ENCODE measurements at regions not wholly inside any gene's neighbourhood (a gene's known extent, or its start where the extent isn't known, plus 50 kb on each side); places are given as distances from the start of the nearest gene placed in this dataset.
"Not testable (repeated sequence)": the region's sequence is repeated elsewhere in the genome, so short reads cannot be mapped to it uniquely, and the experiment has no call there.

DNA sequence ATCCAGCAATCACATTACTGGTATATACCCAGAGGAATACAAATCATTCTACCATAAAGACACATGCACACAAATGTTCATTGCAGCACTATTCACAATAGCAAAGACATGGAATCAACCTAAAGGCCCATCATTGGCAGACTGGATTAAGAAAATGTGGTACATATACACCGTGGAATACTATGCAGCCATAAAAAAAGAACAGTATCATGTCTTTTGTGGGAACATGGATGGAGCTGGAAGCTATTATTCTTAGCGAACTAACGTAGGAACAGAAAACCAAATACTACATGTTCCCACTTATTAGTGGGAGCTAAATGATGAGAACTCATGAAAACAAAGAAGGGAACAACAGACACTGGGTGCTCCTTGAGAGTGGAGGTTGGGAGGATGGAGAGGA, 60.9 kb downstream of the PGRMC1 start:
- no CpG with 5 or more reads among the region's 3 CpGs for WGBS (ENCODE audit: extremely low coverage, insufficient coverage, low lambda C conversion rate)

DNA sequence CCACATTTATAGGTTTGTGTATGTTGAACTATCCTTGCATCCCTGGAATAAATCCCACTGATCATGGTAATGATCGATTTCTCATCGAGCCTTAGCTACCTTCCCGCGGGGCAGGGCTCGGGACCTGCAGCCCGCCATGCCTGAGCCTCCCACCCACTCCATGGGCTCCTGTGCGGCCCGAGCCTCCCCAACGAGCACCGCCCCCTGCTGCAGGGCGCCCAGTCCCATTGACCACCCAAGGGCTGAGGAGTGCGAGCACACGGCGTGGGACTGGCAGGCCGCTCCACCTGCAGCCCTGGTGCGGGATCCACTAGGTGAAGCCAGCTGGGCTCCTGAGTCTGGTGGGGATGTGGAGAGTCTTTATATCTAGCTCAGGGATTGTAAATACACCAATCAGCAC, 63.7 kb downstream of the PGRMC1 start:
- H3K18ac ChIP-seq (ENCODE audit: low read length); H3K79me1 ChIP-seq (ENCODE audit: low read length); H3K79me2 ChIP-seq (ENCODE audit: control insufficient read depth, insufficient read depth, low read length); H3K27me3 ChIP-seq (ENCODE audit: insufficient read depth, low read length, poor library complexity); H4K5ac ChIP-seq (ENCODE audit: low read length); H4K8ac ChIP-seq (ENCODE audit: low read depth, low read length); H2AK5ac ChIP-seq (ENCODE audit: low read length); H3K56ac ChIP-seq (ENCODE audit: low read length); H3K27ac ChIP-seq (ENCODE audit: low read depth, low read length); H3K4me1 ChIP-seq (ENCODE audit: control insufficient read depth, low read depth, low read length); H3K9ac ChIP-seq (ENCODE audit: low read length); H3K4ac ChIP-seq (ENCODE audit: low read depth, low read length); H3K4me2 ChIP-seq (ENCODE audit: low read length); H2BK15ac ChIP-seq (replicated peaks; ENCODE audit: low read depth); H3K23ac ChIP-seq (ENCODE audit: low read length); H3K4me3 ChIP-seq (ENCODE audit: low read length); DNase-seq; H2BK5ac ChIP-seq (ENCODE audit: low read length); H3K36me3 ChIP-seq (ENCODE audit: control insufficient read depth, insufficient read depth, low read length); H2BK120ac ChIP-seq (ENCODE audit: low read depth, low read length): not testable (repeated sequence)
- no CpG with 5 or more reads among the region's 16 CpGs for WGBS (ENCODE audit: extremely low coverage, insufficient coverage, low lambda C conversion rate)

More for the DNA sequence above, 60.9 kb downstream of the PGRMC1 start:
- not testable (repeated sequence) for H3K56ac ChIP-seq (ENCODE audit: low read length); H2BK120ac ChIP-seq (ENCODE audit: low read depth, low read length); H2BK15ac ChIP-seq (replicated peaks; ENCODE audit: low read depth); H3K36me3 ChIP-seq (ENCODE audit: control insufficient read depth, insufficient read depth, low read length); H3K4me2 ChIP-seq (ENCODE audit: low read length); H3K4me1 ChIP-seq (ENCODE audit: control insufficient read depth, low read depth, low read length); H3K79me2 ChIP-seq (ENCODE audit: control insufficient read depth, insufficient read depth, low read length); H3K23ac ChIP-seq (ENCODE audit: low read length); H4K5ac ChIP-seq (ENCODE audit: low read length); H2AK5ac ChIP-seq (ENCODE audit: low read length); H3K79me1 ChIP-seq (ENCODE audit: low read length); DNase-seq; H3K27ac ChIP-seq (ENCODE audit: low read depth, low read length); H2BK5ac ChIP-seq (ENCODE audit: low read length); H3K18ac ChIP-seq (ENCODE audit: low read length); H3K27me3 ChIP-seq (ENCODE audit: insufficient read depth, low read length, poor library complexity); H4K8ac ChIP-seq (ENCODE audit: low read depth, low read length); H3K4ac ChIP-seq (ENCODE audit: low read depth, low read length); H3K9ac ChIP-seq (ENCODE audit: low read length); H3K4me3 ChIP-seq (ENCODE audit: low read length)

DNA sequence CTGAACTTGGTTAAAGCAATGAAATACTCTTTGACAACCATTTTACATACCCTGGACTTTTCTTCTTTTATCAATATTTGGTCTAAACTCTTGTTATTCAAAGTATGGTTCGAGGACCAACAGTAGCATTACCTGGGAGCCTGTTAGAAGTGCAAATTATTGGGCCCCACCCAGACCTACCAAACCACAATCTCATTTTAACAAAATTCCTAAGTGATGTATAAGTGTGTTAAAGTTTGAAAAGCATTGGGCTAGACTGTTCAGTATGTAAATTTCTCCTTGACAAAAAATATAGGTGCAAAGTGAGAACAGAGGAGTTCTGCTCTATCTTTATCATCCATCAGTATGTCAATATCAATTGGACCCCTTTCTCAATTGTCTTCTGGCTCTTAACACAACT, 67.1 kb downstream of the PGRMC1 start:
- Histone ChIP-seq H3K79me2 (ENCODE audit: control insufficient read depth, insufficient read depth, low read length) (no peaks in the 10 kb centered on the region), H3K18ac (ENCODE audit: low read length) (no peak overlapping the region), H2BK15ac (replicated peaks; ENCODE audit: low read depth) (no peak overlapping the region), H2BK120ac (ENCODE audit: low read depth, low read length) (no peak overlapping the region), H3K23ac (ENCODE audit: low read length) (no peak overlapping the region), H3K9ac (ENCODE audit: low read length) (no peak overlapping the region), H3K27ac (ENCODE audit: low read depth, low read length) (no peak overlapping the region), H3K36me3 (ENCODE audit: control insufficient read depth, insufficient read depth, low read length) (no peaks in the 10 kb centered on the region), H3K27me3 (ENCODE audit: insufficient read depth, low read length, poor library complexity) (no peaks in the 10 kb centered on the region), H4K8ac (ENCODE audit: low read depth, low read length) (no peak overlapping the region), H3K56ac (ENCODE audit: low read length) (no peak overlapping the region), H3K4me1 (ENCODE audit: control insufficient read depth, low read depth, low read length) (no peaks in the 10 kb centered on the region), H3K4me3 (ENCODE audit: low read length) (no peak overlapping the region), H3K79me1 (ENCODE audit: low read length) (no peaks in the 10 kb centered on the region), H3K4ac (ENCODE audit: low read depth, low read length) (no peak overlapping the region), H3K4me2 (ENCODE audit: low read length) (no peak overlapping the region), H2AK5ac (ENCODE audit: low read length) (no peak overlapping the region), H2BK5ac (ENCODE audit: low read length) (no peak overlapping the region), H4K5ac (ENCODE audit: low read length) (no peak overlapping the region)
- WGBS (ENCODE audit: extremely low coverage, insufficient coverage, low lambda C conversion rate): no CpG with 5 or more reads among the region's 1 CpG
- DNase-seq: no peak

DNA sequence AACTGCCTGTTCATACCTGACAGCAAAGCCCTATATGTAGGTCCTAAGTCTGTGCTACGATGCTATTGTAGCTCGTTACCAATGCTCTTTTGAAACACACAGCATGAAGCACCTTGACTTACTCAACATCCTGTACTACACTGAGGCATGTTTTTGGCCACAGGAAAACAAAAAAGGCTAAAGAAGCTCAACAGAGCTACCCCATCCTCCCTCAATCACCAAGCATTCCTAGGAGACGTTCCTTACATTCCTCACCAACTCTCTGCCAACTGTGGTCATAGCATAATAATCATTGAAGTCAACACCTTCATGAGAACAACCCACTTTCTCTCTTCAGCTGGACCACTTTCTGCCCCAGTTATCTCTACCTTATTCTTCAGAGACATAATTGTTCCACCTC, 73.7 kb upstream of the SLC25A43 start:
- Histone ChIP-seq H3K23ac (ENCODE audit: low read length) (no peak overlapping the region), H4K8ac (ENCODE audit: low read depth, low read length) (no peak overlapping the region), H3K79me2 (ENCODE audit: control insufficient read depth, insufficient read depth, low read length) (no peaks in the 10 kb centered on the region), H3K27me3 (ENCODE audit: insufficient read depth, low read length, poor library complexity) (no peaks in the 10 kb centered on the region), H3K79me1 (ENCODE audit: low read length) (no peaks in the 10 kb centered on the region), H3K4ac (ENCODE audit: low read depth, low read length) (no peak overlapping the region), H3K4me1 (ENCODE audit: control insufficient read depth, low read depth, low read length) (no peaks in the 10 kb centered on the region), H3K18ac (ENCODE audit: low read length) (no peak overlapping the region), H3K36me3 (ENCODE audit: control insufficient read depth, insufficient read depth, low read length) (no peaks in the 10 kb centered on the region), H3K4me3 (ENCODE audit: low read length) (no peak overlapping the region), H2BK15ac (replicated peaks; ENCODE audit: low read depth) (no peak overlapping the region), H2BK120ac (ENCODE audit: low read depth, low read length) (no peak overlapping the region), H3K4me2 (ENCODE audit: low read length) (no peak overlapping the region), H2BK5ac (ENCODE audit: low read length) (no peak overlapping the region), H3K9ac (ENCODE audit: low read length) (no peak overlapping the region), H3K27ac (ENCODE audit: low read depth, low read length) (peak overlapping the region; percentile 55), H3K56ac (ENCODE audit: low read length) (no peak overlapping the region), H2AK5ac (ENCODE audit: low read length) (no peak overlapping the region), H4K5ac (ENCODE audit: low read length) (no peak overlapping the region)
- no CpG with 5 or more reads among the region's 3 CpGs for WGBS (ENCODE audit: extremely low coverage, insufficient coverage, low lambda C conversion rate)
- DNase-seq: peak; percentile 39

DNA sequence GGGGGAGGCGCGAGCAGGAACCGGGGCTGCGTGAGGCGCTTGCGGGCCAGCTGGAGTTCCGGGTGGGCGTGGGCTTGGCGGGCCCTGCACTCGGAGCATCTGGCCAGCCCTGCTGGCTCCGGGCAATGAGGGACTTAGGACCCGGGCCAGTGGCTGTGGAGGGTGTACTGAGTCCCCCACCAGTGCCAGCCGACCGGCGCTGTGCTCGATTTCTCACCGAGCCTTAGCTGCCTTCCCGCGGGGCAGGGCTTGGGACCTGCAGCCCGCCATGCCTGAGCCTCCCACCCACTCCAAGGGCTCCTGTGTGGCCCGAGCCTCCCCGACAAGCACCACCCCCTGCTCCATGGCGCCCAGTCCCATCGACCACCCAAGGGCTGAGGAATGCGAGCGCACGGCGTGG, 67.3 kb upstream of the SLC25A43 start:
- not testable (repeated sequence) for H3K4me2 ChIP-seq (ENCODE audit: low read length); H3K27me3 ChIP-seq (ENCODE audit: insufficient read depth, low read length, poor library complexity); H2AK5ac ChIP-seq (ENCODE audit: low read length); H3K18ac ChIP-seq (ENCODE audit: low read length); H3K79me2 ChIP-seq (ENCODE audit: control insufficient read depth, insufficient read depth, low read length); H3K4ac ChIP-seq (ENCODE audit: low read depth, low read length); H3K79me1 ChIP-seq (ENCODE audit: low read length); DNase-seq; H4K5ac ChIP-seq (ENCODE audit: low read length); H4K8ac ChIP-seq (ENCODE audit: low read depth, low read length); H3K27ac ChIP-seq (ENCODE audit: low read depth, low read length); H2BK15ac ChIP-seq (replicated peaks; ENCODE audit: low read depth); H2BK5ac ChIP-seq (ENCODE audit: low read length); H3K9ac ChIP-seq (ENCODE audit: low read length); H3K56ac ChIP-seq (ENCODE audit: low read length); H3K23ac ChIP-seq (ENCODE audit: low read length); H2BK120ac ChIP-seq (ENCODE audit: low read depth, low read length); H3K4me3 ChIP-seq (ENCODE audit: low read length); H3K4me1 ChIP-seq (ENCODE audit: control insufficient read depth, low read depth, low read length); H3K36me3 ChIP-seq (ENCODE audit: control insufficient read depth, insufficient read depth, low read length)
- WGBS (ENCODE audit: extremely low coverage, insufficient coverage, low lambda C conversion rate): no CpG with 5 or more reads among the region's 28 CpGs

DNA sequence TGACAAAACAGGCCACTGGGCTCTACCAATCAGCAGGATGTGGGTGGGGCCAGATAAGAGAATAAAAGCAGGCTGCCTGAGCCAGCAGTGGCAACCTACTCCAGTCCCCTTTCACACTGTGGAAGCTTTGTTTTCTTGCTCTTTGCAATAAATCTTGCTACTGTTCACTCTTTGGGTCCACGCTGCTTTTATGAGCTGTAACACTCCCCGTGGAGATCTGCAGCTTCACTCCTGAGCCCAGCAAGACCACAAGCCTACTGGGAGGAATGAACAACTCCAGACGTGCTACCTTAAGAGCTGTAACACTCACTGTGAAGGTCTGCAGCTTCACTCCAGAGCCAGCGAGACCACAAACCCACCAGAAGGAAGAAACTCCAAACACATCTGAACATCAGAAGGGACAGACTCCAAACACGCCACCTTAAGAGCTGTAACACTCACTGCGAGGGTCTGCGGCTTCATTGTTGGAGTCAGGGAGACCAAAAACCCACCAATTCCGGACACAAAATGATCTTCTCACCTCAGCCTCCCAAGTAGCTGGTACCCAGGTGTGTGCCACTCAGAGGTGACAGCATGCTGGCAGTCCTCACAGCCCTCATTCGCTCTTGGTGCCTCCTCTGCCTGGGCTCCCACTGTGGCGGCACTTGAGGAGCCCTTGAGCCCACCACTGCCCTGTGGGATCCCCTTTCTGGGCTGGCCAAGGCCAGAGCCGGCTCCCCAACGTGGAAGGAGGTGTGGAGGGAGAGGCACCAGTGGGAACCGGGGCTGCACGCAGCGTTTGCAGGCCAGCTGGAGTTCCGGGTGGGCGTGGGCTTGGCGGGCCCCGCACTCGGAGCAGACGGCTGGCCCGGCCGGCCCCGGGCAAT, 66.0 kb upstream of the SLC25A43 start:
- not testable (repeated sequence) for H4K8ac ChIP-seq (ENCODE audit: low read depth, low read length)

More for the DNA sequence above, 66.0 kb upstream of the SLC25A43 start:
- H3K27ac ChIP-seq (ENCODE audit: low read depth, low read length); H3K9ac ChIP-seq (ENCODE audit: low read length); H3K4ac ChIP-seq (ENCODE audit: low read depth, low read length); H3K4me3 ChIP-seq (ENCODE audit: low read length); H3K27me3 ChIP-seq (ENCODE audit: insufficient read depth, low read length, poor library complexity); H2BK120ac ChIP-seq (ENCODE audit: low read depth, low read length); H3K4me1 ChIP-seq (ENCODE audit: control insufficient read depth, low read depth, low read length); H2BK15ac ChIP-seq (replicated peaks; ENCODE audit: low read depth); H3K56ac ChIP-seq (ENCODE audit: low read length); H3K79me1 ChIP-seq (ENCODE audit: low read length); H2AK5ac ChIP-seq (ENCODE audit: low read length); DNase-seq; H3K18ac ChIP-seq (ENCODE audit: low read length); H3K4me2 ChIP-seq (ENCODE audit: low read length); H4K5ac ChIP-seq (ENCODE audit: low read length); H3K23ac ChIP-seq (ENCODE audit: low read length); H3K36me3 ChIP-seq (ENCODE audit: control insufficient read depth, insufficient read depth, low read length); H3K79me2 ChIP-seq (ENCODE audit: control insufficient read depth, insufficient read depth, low read length); H2BK5ac ChIP-seq (ENCODE audit: low read length): not testable (repeated sequence)
- no CpG with 5 or more reads among the region's 24 CpGs for WGBS (ENCODE audit: extremely low coverage, insufficient coverage, low lambda C conversion rate)
